ENCODE measurements at regions not wholly inside any gene's neighbourhood (a gene's known extent, or its start where the extent isn't known, plus 50 kb on each side); places are given as distances from the start of the nearest gene placed in this dataset.
"Not testable (repeated sequence)": the region's sequence is repeated elsewhere in the genome, so short reads cannot be mapped to it uniquely, and the experiment has no call there.

- no peak for DNase-seq
These were observed 166.6 kb upstream of the CIBAR2 start for GRCh38 chr16:85278839-85279238.

DNA sequence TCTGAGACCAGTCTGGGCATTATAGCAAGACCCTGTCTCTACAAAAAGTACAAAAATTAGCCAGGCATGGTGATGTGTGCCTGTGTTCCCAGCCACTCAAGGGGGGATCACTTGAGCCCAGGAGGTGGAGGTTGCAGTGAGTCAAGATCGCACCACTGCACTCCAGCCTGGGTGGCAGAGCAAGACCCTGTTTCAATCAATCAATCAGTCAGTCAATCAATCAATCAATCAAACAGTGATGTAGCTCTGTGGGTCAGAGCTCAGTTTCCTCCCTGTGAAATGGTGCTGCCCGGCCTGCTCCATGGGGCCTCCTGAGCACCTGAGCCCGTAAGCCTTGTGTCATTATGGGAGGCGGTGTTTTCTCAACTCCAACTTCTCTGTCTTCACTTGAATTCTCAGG, 167.1 kb upstream of the CIBAR2 start:
- DNase-seq = no peak

- no peak for DNase-seq
These were observed 167.7 kb upstream of the CIBAR2 start for GRCh38 chr16:85279825-85280545.

- DNase-seq = no peak
These were observed 168.9 kb upstream of the CIBAR2 start for GRCh38 chr16:85281181-85281580.

GRCh38 chr16:85282842-85283241, 170.6 kb upstream of the CIBAR2 start:
- DNase-seq = no peak

DNA sequence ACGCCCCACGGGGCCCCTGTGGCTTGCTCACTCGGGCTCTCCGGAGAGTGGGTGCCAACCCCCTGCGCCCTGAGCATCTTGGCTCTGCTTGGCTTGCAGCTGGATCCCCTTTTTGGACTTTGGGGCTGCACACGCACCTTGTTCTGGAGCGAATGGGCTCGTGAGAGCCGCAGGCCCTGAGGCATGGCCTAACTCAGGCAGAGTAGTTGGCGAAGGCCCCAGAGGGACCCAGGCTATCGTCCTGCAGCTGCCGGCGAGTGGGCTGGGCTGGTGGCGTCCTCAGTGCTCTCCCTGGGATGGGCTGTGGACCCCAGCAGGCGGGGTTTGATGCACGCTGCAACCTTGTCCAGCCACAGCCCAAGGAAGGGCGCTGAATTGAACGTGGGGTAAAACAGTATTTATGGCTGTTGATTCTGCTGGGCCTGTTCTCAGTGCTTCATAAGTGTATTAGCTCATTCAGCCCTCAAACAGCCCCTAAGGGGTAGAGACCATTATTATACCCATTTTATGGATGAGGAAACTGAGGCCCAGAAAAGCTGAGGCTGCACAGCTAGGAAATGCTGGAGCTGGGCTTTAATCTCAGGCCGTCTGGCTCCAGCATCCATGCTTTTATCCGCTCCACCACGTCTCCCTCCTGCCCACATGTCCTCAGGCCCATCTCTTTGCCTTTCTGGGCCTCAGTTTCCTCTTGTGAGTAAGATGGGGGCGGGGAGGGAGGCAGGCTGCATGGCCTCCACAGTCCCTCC, 171.2 kb upstream of the CIBAR2 start:
- no peak for DNase-seq

DNA sequence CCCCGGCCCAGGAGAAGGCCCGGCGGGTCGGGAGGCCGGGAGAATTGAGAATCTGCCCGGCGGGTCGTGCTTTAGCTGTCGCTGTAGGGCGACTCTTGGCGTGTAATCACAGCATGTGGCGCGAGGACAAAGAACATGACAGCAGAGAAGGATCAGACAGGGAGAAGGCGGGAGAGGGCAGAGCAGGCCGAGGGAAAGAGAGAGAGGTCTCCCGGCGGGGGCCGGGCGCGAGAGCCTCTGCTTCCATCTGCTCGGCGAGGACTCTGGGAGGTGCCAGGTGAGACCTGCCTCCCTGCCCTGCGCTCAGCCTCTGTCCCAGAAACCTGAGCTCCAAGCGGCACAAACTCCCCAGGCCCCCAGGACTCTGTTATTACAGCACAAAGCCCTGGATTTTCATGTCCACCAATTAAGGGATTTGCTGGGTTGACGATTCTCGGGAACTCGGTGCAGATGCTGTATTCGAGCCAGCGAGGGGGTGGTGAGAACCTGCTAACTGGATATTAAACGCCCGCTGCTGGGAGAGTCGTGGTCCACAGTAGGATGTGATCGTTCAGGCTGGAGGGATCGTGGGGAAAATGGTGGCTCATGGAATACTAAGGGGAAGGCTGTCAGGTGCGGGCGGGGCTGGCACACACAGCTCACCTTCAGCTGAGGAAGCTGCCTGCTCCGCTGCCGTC, 172.0 kb upstream of the CIBAR2 start:
- DNase-seq = no peak

DNA sequence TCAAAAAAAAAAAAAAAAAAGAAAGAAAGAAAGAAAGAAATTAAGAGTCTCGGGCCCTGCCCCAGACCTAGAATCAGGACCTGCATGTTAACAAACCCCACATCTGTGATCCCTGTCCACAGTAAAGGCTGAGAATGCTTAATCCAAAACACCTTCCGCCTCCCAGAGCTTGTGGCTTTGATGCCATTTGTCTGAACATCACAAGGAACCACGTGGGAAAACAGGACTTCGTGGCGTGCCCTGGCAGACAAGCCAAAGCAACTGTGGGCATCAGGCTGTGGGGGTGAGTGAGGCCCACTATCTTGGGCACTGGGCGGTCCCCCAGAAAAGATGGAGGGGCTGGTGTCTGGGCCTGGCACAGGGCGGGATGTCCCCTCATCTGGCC, 173.4 kb upstream of the CIBAR2 start:
- no peak for DNase-seq

- DNase-seq = no peak
These were observed 174.0 kb upstream of the CIBAR2 start for GRCh38 chr16:85286066-85286831.

DNA sequence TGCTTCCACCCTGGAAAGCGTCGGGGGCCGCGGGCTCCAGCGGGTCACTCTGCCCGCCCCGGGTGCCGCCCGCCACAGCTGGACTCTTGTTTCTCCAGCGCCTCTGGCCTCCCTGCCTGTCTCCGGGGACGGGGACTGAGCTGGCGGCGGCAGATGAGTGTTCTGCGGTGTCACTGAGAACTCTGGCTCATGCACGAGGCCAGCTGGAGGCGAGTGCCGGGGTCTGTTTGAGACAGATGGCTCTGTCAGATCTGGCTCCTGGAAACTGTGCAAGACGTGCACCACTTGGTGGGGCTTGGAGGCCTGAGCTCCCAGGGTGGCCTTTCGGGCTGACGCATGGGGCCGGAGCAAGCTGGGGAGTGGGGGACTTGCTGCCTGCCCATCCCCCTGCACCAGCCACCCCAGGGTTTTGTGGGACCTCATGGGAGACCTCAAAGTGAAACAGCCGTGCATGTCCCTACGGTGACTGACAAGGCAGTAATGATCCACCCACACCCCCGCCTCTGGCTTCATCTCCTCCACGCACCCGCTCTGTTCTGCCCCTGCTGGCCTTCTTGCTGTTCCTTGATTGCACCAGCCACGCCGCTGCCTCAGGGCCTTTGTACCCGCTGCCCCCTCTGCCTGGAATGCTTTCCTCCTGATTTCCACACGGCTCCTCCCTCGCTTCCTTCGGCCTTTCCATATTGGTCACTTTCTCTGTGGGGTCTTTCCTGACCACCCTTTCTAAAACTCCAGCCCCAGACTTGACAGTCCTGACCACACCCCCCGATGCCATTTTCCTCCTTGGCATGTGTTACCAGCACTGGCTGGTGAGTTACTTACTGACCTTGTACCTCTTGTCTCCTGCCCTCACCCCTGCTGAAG, 174.9 kb upstream of the CIBAR2 start:
- DNase-seq = no peak

DNA sequence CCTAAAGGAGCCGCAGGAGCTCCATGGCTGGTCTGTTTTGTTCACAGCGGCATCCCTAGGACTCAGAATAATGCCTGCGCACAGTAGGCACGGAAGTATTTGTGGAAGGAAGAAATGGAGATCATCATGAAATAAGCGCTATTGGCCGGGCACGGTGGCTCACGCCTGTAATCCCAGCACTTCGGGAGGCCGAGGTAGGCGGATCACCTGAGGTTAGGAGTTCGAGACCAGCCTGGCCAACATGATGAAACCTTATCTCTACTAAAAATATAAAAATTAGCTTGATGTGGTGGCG, 175.5 kb upstream of the CIBAR2 start:
- not testable (repeated sequence) for DNase-seq

GRCh38 chr16:85288341-85288868, 176.1 kb upstream of the CIBAR2 start:
- no peak for DNase-seq

DNA sequence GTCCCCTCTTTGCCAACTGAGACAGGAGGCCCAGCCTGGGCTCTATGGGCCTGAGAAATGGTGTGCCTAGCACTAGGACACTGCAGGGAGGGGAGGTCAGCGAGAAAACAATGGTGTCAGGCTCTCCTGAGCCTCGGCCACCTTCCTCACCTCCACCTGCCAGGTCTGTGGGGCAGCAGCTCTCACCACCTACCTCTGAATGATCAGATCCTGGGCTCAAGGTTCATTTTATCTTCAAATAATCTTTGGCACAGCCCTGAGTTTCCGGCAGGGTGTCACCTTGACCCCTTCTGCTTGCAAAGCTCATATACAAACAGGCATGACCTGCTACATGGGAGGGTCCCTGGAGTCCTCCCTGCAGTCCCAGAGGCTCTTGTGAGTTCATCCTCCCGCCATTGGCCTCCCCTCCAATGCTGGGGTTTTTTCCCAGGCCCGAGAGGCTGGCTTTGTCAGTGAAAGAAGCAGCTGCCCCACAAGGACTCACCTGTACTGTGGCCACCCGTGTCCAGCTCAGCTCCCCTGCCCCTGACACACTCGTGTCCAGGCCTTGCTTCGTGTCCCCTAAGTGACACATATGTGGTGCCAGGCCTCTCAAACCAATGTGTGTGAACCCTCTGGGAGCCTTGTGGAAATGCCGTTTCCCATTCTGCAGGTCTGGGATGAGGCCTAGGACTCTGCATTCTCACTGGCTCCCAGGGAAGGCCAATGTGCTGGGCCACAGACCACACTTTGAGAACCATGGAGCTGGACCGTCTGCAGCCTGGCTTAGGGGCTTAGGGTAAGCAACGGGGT, 176.8 kb upstream of the CIBAR2 start:
- no peak for DNase-seq

GRCh38 chr16:85289760-85290625, 177.7 kb upstream of the CIBAR2 start:
- no peak for DNase-seq

DNA sequence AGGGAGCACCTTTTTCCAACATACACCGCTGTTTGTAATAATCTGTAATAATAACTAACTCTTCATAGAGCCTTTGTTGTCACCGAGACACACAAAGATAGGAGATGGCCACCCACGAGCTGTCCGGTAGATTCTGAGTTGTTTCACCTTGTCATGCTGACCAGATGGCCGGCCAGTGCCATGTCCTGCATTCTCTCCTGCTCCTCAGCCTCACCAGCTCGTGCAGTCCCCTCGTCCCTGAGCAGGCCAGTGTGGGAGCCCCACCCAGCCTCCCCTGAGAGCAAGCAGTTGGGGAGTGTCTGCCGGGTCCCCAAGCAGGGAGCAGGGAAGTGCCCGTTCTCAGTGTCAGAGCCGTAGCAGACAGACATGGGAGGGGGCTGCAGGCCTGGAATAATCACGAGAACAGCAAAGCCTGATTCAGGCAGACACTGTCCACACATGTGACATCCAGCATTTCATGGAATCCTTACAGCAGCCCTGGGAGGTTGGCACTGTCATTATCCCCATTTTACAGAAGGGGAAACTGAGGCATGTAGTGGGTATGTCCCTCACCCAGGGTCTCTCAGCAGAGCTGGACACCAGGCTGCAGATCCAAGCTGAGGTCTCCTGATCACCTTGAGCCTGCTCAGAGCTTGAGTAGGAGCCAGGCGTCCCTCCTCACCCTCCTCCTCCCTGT, 178.5 kb upstream of the CIBAR2 start:
- DNase-seq = no peak

GRCh38 chr16:85291302-85292148, 179.3 kb upstream of the CIBAR2 start:
- no peak for DNase-seq

- no peak for DNase-seq
These were observed 181.2 kb upstream of the CIBAR2 start for GRCh38 chr16:85293458-85293857.

DNA sequence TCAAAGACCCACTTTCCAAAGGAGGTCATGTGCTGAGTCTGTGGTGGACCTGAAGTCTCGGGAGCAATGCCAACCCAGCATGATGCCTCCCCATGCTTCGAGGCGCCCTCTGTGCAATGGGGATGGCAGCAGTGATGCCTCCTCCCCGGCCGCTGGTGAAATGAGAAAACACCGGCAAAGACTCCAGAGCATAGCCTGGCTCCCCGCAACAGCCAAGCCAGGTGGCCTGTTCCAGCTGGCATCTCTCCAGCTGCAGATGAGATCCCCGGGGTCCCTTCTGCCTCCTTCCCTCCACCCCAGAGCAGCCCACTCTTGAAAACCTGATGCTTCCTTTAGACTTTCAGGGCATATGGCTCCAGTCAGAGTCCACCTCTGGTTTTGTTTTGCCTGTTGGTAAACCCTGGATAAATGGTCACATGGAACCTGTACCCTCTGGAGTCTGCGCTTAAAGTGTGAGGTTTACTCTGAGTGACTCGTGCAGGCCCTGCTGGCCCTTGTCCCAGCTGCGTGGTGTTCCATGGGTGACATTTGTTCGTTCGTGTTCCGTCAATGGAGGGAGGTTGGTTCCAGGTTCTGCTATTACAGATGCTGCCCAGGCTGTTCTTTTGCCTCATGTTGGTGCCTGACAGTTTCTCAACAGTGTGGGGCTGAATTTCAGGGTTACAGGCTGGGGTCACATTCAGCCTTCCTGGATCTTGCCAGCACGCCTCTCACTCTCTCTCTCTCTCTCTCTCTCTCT, 181.8 kb upstream of the CIBAR2 start:
- no peak for DNase-seq

All from stimulated activated CD4-positive, alpha-beta T cell treated with anti-CD3 and anti-CD28 coated beads, Interleukin-1b, Interleukin-23, amount 100 ng/mL, for 48 hours (primary cell).